ENCODE measurements at regions not wholly inside any gene's neighbourhood (a gene's known extent, or its start where the extent isn't known, plus 50 kb on each side); places are given as distances from the start of the nearest gene placed in this dataset.

- TF ChIP-seq SRF (IDR thresholded peaks at IDR 0.05; ENCODE audit: low read depth, low read length) (no peak), JUN (IDR thresholded peaks at IDR 0.05; ENCODE audit: low read depth, low read length) (no peak), CHD2 (IDR thresholded peaks at IDR 0.05; ENCODE audit: low read length) (no peak), HDAC6 (IDR thresholded peaks at IDR 0.05; ENCODE audit: low read depth, low read length) (no peak)
Observed at GRCh38 chrX:144253356-144253755, 369.5 kb downstream of the UBE2NL start (continued).

All from H1 (cell line).